DND-41 (cell line): ENCODE measurements at regions not wholly inside any gene's neighbourhood (a gene's known extent, or its start where the extent isn't known, plus 50 kb on each side); places are given as distances from the start of the nearest gene placed in this dataset.
"Not testable (repeated sequence)": the region's sequence is repeated elsewhere in the genome, so short reads cannot be mapped to it uniquely, and the experiment has no call there.

Source experiments
- EZH2 ChIP-seq: IDR thresholded peaks from 3 replicates; pipeline ENCODE4 v1.6.1; 2012; ENCODE audit warnings: borderline replicate concordance, low read depth, mild to moderate bottlenecking, moderate library complexity, low read length, inconsistent platforms; ENCODE audit not compliant: severe bottlenecking
- TF ChIP-seq, protein P1 (sequence below): IDR thresholded peaks from 2 replicates; pipeline ENCODE4 v1.5.1; 2012; ENCODE audit warnings: borderline replicate concordance, low read length, moderate library complexity, mild to moderate bottlenecking; ENCODE audit not compliant: poor library complexity, severe bottlenecking; ENCODE audit errors: extremely low read depth

DNA sequence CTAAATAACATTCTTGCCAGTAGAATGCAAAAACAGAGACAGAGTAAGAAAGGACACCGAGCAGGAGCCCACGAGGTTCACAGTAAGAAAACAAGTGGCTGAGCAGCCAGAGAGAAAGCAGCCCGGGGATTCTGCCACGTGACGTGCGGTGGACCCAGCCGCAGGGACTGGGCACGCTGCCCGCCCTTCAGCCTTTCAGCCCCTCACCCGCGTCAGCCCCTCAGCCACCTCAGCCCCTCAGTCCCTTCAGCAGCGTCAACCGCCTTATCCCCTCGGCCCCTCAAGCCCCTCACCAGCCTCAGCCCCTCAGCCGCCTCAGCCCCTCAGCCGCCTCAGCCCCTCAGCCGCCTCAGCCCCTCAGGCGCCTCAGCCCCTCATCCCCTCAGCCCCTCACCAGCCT is 1532.2 kb downstream of the REEP3 start:
- TF ChIP-seq, protein P1, sequence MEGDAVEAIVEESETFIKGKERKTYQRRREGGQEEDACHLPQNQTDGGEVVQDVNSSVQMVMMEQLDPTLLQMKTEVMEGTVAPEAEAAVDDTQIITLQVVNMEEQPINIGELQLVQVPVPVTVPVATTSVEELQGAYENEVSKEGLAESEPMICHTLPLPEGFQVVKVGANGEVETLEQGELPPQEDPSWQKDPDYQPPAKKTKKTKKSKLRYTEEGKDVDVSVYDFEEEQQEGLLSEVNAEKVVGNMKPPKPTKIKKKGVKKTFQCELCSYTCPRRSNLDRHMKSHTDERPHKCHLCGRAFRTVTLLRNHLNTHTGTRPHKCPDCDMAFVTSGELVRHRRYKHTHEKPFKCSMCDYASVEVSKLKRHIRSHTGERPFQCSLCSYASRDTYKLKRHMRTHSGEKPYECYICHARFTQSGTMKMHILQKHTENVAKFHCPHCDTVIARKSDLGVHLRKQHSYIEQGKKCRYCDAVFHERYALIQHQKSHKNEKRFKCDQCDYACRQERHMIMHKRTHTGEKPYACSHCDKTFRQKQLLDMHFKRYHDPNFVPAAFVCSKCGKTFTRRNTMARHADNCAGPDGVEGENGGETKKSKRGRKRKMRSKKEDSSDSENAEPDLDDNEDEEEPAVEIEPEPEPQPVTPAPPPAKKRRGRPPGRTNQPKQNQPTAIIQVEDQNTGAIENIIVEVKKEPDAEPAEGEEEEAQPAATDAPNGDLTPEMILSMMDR, result not testable (repeated sequence)
- TF ChIP-seq EZH2, result not testable (repeated sequence)
